HepG2 (cell line): ENCODE measurements at regions not wholly inside any gene's neighbourhood (a gene's known extent, or its start where the extent isn't known, plus 50 kb on each side); places are given as distances from the start of the nearest gene placed in this dataset.

Source experiments
- ATAC-seq: fragments of 200-7000 bp; cut with Tn5 transposase; 3 replicates; pipeline ENCODE4 v1.9.1; 2020; ENCODE audit warnings: mild to moderate bottlenecking, moderate library complexity
- BruUV-seq: library from RNA; stranded (reverse); fragments of 400-500 nt; replicated peaks from 2 replicates; lab custom pipeline; 2021; lab: Mats Ljungman, UMichigan
- CTCF ChIA-PET: fragments of 300-600 bp; formaldehyde crosslinking; extraction: SDS; loops from one replicate; lab custom pipeline; 2021; ENCODE audit warnings: low total read pairs, inconsistent platforms, low intra/inter-chr PET ratio; lab: Yijun Ruan, JAX
- POLR2A ChIA-PET: fragments of 350-600 bp; sonication (Branson Sonifier 250); formaldehyde crosslinking; loops from one replicate; lab custom pipeline; 2020; ENCODE audit warnings: antibody characterized with exemption, inconsistent platforms; lab: Yijun Ruan, JAX
- DNase-seq: peaks from one replicate; pipeline ENCODE4 v3.0.0-alpha.2; 2015; ENCODE audit warnings: low spot score
- FAIRE-seq: peaks from 3 replicates; lab custom pipeline; 2011; peaks lifted over from hg19 to GRCh38; lab: Jason Lieb, UNC
- H2AFZ ChIP-seq: one replicate; pipeline ENCODE4 v1.6.1; 2011; ENCODE audit warnings: low read length, inconsistent platforms
- H3K27ac ChIP-seq: fragments of 300-600 bp; 3 replicates; pipeline ENCODE4 v1.8.0; 2011; ENCODE audit warnings: mixed run types, mild to moderate bottlenecking, mixed read lengths, low read length, inconsistent platforms; ENCODE audit not compliant: insufficient read depth; ENCODE audit errors: extremely low read length
- H3K27me3 ChIP-seq, 2 experiments: fragments of 200-600 bp in 1 of 2; 2 replicates in 1 of 2; 3 replicates in 1 of 2; pipeline versions ENCODE4 v1.6.0 to v1.8.0; 2011; ENCODE audit warnings: low read length in 2 of 2, mild to moderate bottlenecking in 2 of 2, moderate library complexity in 2 of 2, inconsistent platforms in 1 of 2; ENCODE audit not compliant: insufficient read depth in 2 of 2, control insufficient read depth in 1 of 2
- H3K36me3 ChIP-seq, 2 experiments: fragments of 200-600 bp in 1 of 2; replicated peaks in 1 of 2; 2 replicates in 1 of 2; 3 replicates in 1 of 2; pipeline versions ENCODE4 v1.5.1 to v1.8.0; 2011; ENCODE audit warnings: low read length in 2 of 2, inconsistent platforms in 1 of 2; ENCODE audit not compliant: insufficient read depth in 2 of 2, control insufficient read depth in 1 of 2
- H3K4me1 ChIP-seq: 2 replicates; pipeline ENCODE4 v1.5.1; 2012; ENCODE audit warnings: low read length, inconsistent platforms; ENCODE audit not compliant: insufficient read depth
- H3K4me2 ChIP-seq: 2 replicates; pipeline ENCODE4 v1.6.0; 2011; ENCODE audit warnings: low read depth, low read length, inconsistent platforms
- H3K4me3 ChIP-seq, 3 experiments: fragments of 200-600 bp in 1 of 3; sonication (generic), shearing (Covaris generic) in 1 of 3; replicated peaks in 1 of 3; 2 replicates each; pipeline ENCODE4 v1.5.1; 2011 to 2016; ENCODE audit warnings: low read length in 3 of 3, inconsistent platforms in 2 of 3, low read depth in 2 of 3, mild to moderate bottlenecking in 2 of 3, control low read depth in 1 of 3, mixed read lengths in 1 of 3; ENCODE audit not compliant: insufficient read depth in 1 of 3
- H3K79me2 ChIP-seq: one replicate; pipeline ENCODE4 v1.6.1; 2011; ENCODE audit warnings: low read length, inconsistent platforms; ENCODE audit not compliant: insufficient read depth
- H3K9ac ChIP-seq: 2 replicates; pipeline ENCODE4 v1.6.0; 2011; ENCODE audit warnings: mild to moderate bottlenecking, low read depth, low read length, inconsistent platforms; ENCODE audit not compliant: insufficient read depth
- H3K9me3 ChIP-seq: 2 replicates; pipeline ENCODE4 v1.5.1; 2012; ENCODE audit warnings: mild to moderate bottlenecking, low read length
- H4K20me1 ChIP-seq: 2 replicates; pipeline ENCODE4 v1.6.0; 2011; ENCODE audit warnings: inconsistent platforms, mild to moderate bottlenecking, low read length, moderate library complexity; ENCODE audit not compliant: insufficient read depth
- PAX8 ChIP-seq: sonication (generic); formaldehyde crosslinking; IDR thresholded peaks from 2 replicates; pipeline ENCODE4 v1.8.0; 2022; ENCODE audit warnings: mild to moderate bottlenecking, missing genetic modification reagents, borderline replicate concordance
- PTBP1 ChIP-seq: fragments of 200-400 bp; formaldehyde crosslinking; IDR thresholded peaks from 2 replicates; pipeline ENCODE4 v1.6.1; 2018; ENCODE audit warnings: low read length, low read depth; ENCODE audit not compliant: poor library complexity, severe bottlenecking
- SIX4 ChIP-seq: sonication (generic); formaldehyde crosslinking; IDR thresholded peaks from 2 replicates; pipeline ENCODE4 v1.4.0; 2020; ENCODE audit warnings: missing genetic modification reagents
- U2AF1 ChIP-seq: fragments of 200-400 bp; formaldehyde crosslinking; optimal IDR thresholded peaks from 2 replicates; pipeline ENCODE3; 2017; ENCODE audit warnings: mild to moderate bottlenecking, low read depth, low read length
- WGBS: methylation state at CpG from one replicate; pipeline ENCODE4 v1.1.6; 2017; ENCODE audit warnings: low lambda C conversion rate; 5-methylcytosine and 5-hydroxymethylcytosine counted together
- in situ Hi-C: cut with HindIII; loops from 2 replicates; pipeline ENCODE4 v1.10.0; 2017; ENCODE audit warnings: low pct_unique_long_range_greater_than_20kb; ENCODE audit not compliant: extremely low pct_ligation_motif_present
- intact Hi-C: fragments of 100-400 bp; cut with micrococcal nuclease; formaldehyde crosslinking; loops from one replicate; pipeline ENCODE4 v1.10.0; 2022; ENCODE audit not compliant: unreplicated experiment
- TF ChIP-seq, protein P1 (sequence below), 2 experiments: sonication (generic) in 1 of 2; formaldehyde crosslinking in 1 of 2; IDR thresholded peaks; 2 replicates each; pipeline versions ENCODE4 v1.4.0 to v1.6.1; 2016 to 2020; ENCODE audit warnings: borderline replicate concordance in 1 of 2, low read depth in 1 of 2, mild to moderate bottlenecking in 1 of 2, missing genetic modification reagents in 1 of 2

DNA sequence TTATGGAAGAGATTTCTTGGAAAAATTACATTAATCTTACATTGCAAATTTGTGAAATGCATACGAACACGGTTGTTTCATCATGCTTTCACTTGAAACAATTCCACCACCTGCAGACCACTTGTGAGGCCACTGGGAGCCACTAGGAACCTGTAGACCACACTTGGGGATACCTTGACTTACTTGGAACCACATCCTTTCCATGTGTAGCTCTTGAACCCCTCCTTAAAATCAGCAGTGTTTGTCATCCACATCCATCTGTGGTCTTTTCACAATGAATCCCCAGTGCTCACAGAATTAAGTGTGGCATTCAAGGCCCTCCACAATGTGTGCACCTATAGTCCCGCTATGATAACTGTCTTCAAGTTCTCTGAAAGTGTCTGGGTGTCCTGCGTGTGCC lies 350.9 kb downstream of the MYCN start:
- Histone ChIP-seq H4K20me1 (no peaks in the 10 kb centered on the region), H3K4me1 (no peaks in the 10 kb centered on the region), H3K36me3 (no peaks in the 10 kb centered on the region), H3K27me3 (no peaks in the 10 kb centered on the region), H3K79me2 (no peaks in the 10 kb centered on the region), H3K4me2 (no peak overlapping the region), H3K4me3 (no peak overlapping the region), H2AFZ (no peak overlapping the region), H3K9me3 (no peaks in the 10 kb centered on the region), H3K9ac (no peak overlapping the region), H3K27ac (no peak overlapping the region)
- FAIRE-seq (no peak), ATAC-seq (no peak), DNase-seq (no peak)
- intact Hi-C loops (no loop called here), in situ Hi-C loops (no loop called here)
- POLR2A ChIA-PET = no interaction called here
- CTCF ChIA-PET = no interaction called here
- 31% methylated on average over 4 of the region's 4 CpGs for WGBS
- TF ChIP-seq PTBP1 = no peak
- TF ChIP-seq SIX4 (CRISPR knock-in tag) = no peak
- TF ChIP-seq, protein P1, sequence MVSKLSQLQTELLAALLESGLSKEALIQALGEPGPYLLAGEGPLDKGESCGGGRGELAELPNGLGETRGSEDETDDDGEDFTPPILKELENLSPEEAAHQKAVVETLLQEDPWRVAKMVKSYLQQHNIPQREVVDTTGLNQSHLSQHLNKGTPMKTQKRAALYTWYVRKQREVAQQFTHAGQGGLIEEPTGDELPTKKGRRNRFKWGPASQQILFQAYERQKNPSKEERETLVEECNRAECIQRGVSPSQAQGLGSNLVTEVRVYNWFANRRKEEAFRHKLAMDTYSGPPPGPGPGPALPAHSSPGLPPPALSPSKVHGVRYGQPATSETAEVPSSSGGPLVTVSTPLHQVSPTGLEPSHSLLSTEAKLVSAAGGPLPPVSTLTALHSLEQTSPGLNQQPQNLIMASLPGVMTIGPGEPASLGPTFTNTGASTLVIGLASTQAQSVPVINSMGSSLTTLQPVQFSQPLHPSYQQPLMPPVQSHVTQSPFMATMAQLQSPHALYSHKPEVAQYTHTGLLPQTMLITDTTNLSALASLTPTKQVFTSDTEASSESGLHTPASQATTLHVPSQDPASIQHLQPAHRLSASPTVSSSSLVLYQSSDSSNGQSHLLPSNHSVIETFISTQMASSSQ (IDR thresholded peaks at IDR 0.05; ENCODE audit: low read depth) = no peak
- TF ChIP-seq, protein P1 (CRISPR knock-in tag; IDR thresholded peaks at IDR 0.05; ENCODE audit: borderline replicate concordance) = no peak
- no peak for TF ChIP-seq U2AF1
- no peak for TF ChIP-seq PAX8
- BruUV-seq = no TSS peak
